Left cardiac atrium (tissue), 4 donors: ENCODE measurements at regions not wholly inside any gene's neighbourhood (a gene's known extent, or its start where the extent isn't known, plus 50 kb on each side); places are given as distances from the start of the nearest gene placed in this dataset.

Source experiments
- ATAC-seq, 2 donors: fragments of 200-7000 bp; cut with Tn5 transposase; one replicate each; pipeline ENCODE4 v1.9.1; 2020; ENCODE audit warnings: mild to moderate bottlenecking in 2 of 2, moderate library complexity in 2 of 2
- DNase-seq: peaks from one replicate; pipeline ENCODE4 v3.0.0-alpha.2; 2020
- intact Hi-C, 2 donors: fragments of 100-400 bp; cut with DNase I; formaldehyde crosslinking; loops; one replicate each; pipeline versions ENCODE4 v1.14.1 to v1.15.1; 2022 to 2023
- donor health status: DM: no; HTN: yes; CAD: no.
- donor health status: DM: no; HTN: yes; CAD: no; lungs with severe emphysema.
- donor health status: DM: yes; HTN: yes; CAD: no.
- donor health status: Dilated cardiomyopathy.

- ATAC-seq (no peak), DNase-seq (no peak)
- intact Hi-C loops, result no loop called here
Measured at GRCh38 chr6:44715925-44716324, 328.4 kb downstream of the CDC5L start.

GRCh38 chr6:44717431-44717830, 329.9 kb downstream of the CDC5L start:
- intact Hi-C loops, result no loop called here
- no peak for DNase-seq
- ATAC-seq, result no peak

GRCh38 chr6:44721954-44722578, 334.6 kb downstream of the CDC5L start:
- ATAC-seq (peak; percentile 23 to 58), DNase-seq (no peak)
- intact Hi-C loops, result no loop called here

GRCh38 chr6:44722736-44723135, 335.2 kb downstream of the CDC5L start:
- intact Hi-C loops, result no loop called here

GRCh38 chr6:44723439-44724197, 336.1 kb downstream of the CDC5L start:
- intact Hi-C loops, result no loop called here
- DNase-seq (no peak), ATAC-seq (no peak)

More at GRCh38 chr6:44722736-44723135, 335.2 kb downstream of the CDC5L start:
- DNase-seq (no peak), ATAC-seq (no peak)

- intact Hi-C loops, result no loop called here
- DNase-seq (no peak), ATAC-seq (no peak)
Measured at GRCh38 chr6:44725070-44725469, 337.6 kb downstream of the CDC5L start.

GRCh38 chr6:44727651-44728630, 340.4 kb downstream of the CDC5L start:
- DNase-seq, result no peak
- ATAC-seq, result no peak
- intact Hi-C loops, result no loop called here

GRCh38 chr6:44730771-44731391, 343.4 kb downstream of the CDC5L start:
- intact Hi-C loops, result no loop called here
- DNase-seq (no peak), ATAC-seq (no peak)

GRCh38 chr6:44731485-44732095, 344.1 kb downstream of the CDC5L start:
- intact Hi-C loops, result no loop called here
- no peak for DNase-seq
- ATAC-seq, result no peak

- no peak for DNase-seq
- intact Hi-C loops, result no loop called here
Measured at GRCh38 chr6:44732243-44732642, 344.7 kb downstream of the CDC5L start.

GRCh38 chr6:44733126-44733525, 345.6 kb downstream of the CDC5L start:
- ATAC-seq (no peak), DNase-seq (no peak)
- intact Hi-C loops, result no loop called here

More at GRCh38 chr6:44732243-44732642, 344.7 kb downstream of the CDC5L start:
- no peak for ATAC-seq

- intact Hi-C loops, result no loop called here
- DNase-seq, result peak; percentile 45
Measured at GRCh38 chr6:44733868-44734267, 346.4 kb downstream of the CDC5L start.

GRCh38 chr6:44734886-44735629, 347.6 kb downstream of the CDC5L start:
- ATAC-seq (no peak), DNase-seq (no peak)
- intact Hi-C loops, result no loop called here

More at GRCh38 chr6:44733868-44734267, 346.4 kb downstream of the CDC5L start:
- peak; percentile 60 to 76 for ATAC-seq

GRCh38 chr6:44735630-44735963, 348.1 kb downstream of the CDC5L start:
- DNase-seq (no peak), ATAC-seq (peak in 1 of 2 donors; percentile 28)
- intact Hi-C loops, result no loop called here

- DNase-seq, result no peak
- ATAC-seq, result no peak
- intact Hi-C loops, result no loop called here
Measured at GRCh38 chr6:44737341-44737740, 349.8 kb downstream of the CDC5L start.

GRCh38 chr6:44737829-44738528, 350.5 kb downstream of the CDC5L start:
- intact Hi-C loops, result no loop called here
- no peak for ATAC-seq
- DNase-seq, result no peak

- ATAC-seq, result peak; percentile 72 to 81
- intact Hi-C loops, result no loop called here
- DNase-seq, result no peak
Measured at GRCh38 chr6:44738601-44739146, 351.2 kb downstream of the CDC5L start.
